Stomach (tissue), 8 donors: ENCODE measurements at regions not wholly inside any gene's neighbourhood (a gene's known extent, or its start where the extent isn't known, plus 50 kb on each side); places are given as distances from the start of the nearest gene placed in this dataset.

Experiments
- DNase-seq, 2 donors: peaks; one replicate each; pipeline versions ENCODE4 v3.0.0 to v3.0.0-alpha.2; 2013 to 2019
- H3K27ac ChIP-seq, 5 donors: fragments of 200-600 bp in 4 of 5; sonication (generic) in 4 of 5; one replicate each; pipeline ENCODE4 v1.5.1; 2013 to 2019; ENCODE audit warnings: mild to moderate bottlenecking in 1 of 5, moderate library complexity in 1 of 5
- H3K27me3 ChIP-seq, 3 donors: fragments of 200-600 bp; sonication (generic); one replicate each; pipeline ENCODE4 v1.5.1; 2017 to 2019; ENCODE audit warnings: mixed run types in 1 of 3
- H3K36me3 ChIP-seq, 4 donors: fragments of 200-600 bp; sonication (generic); 1 replicate in 3 of 4; 2 replicates in 1 of 4; pipeline ENCODE4 v1.5.1; 2016 to 2019
- H3K4me1 ChIP-seq, 4 donors: fragments of 200-600 bp; sonication (generic); one replicate each; pipeline ENCODE4 v1.5.1; 2016 to 2019
- H3K4me3 ChIP-seq, 4 donors: fragments of 200-600 bp; sonication (generic) in 3 of 4; one replicate each; pipeline ENCODE4 v1.5.1; 2016 to 2019; ENCODE audit warnings: mild to moderate bottlenecking in 1 of 4
- H3K9me3 ChIP-seq, 4 donors: fragments of 200-600 bp; sonication (generic); one replicate each; pipeline ENCODE4 v1.5.1; 2016 to 2019
- CTCF ChIP-seq, 7 experiments: fragments of 450-650 bp in 4 of 7; fragments of 200-600 bp in 3 of 7; sonication (generic) in 3 of 7; IDR thresholded peaks; one replicate each; pipeline ENCODE4 v1.5.1; 2016 to 2019; ENCODE audit warnings: antibody characterized with exemption in 7 of 7, control low read depth in 2 of 7, mild to moderate bottlenecking in 1 of 7
- EP300 ChIP-seq: sonication (generic); formaldehyde crosslinking; IDR thresholded peaks from one replicate; pipeline ENCODE4 v1.6.1; 2017; ENCODE audit warnings: antibody characterized with exemption
- POLR2A ChIP-seq, 4 donors: fragments of 450-650 bp; IDR thresholded peaks; one replicate each; pipeline ENCODE4 v1.6.1; 2016; ENCODE audit warnings: antibody characterized with exemption in 4 of 4, control low read depth in 2 of 4, mild to moderate bottlenecking in 1 of 4, moderate library complexity in 1 of 4
- POLR2AphosphoS5 ChIP-seq, 3 donors: sonication (generic); formaldehyde crosslinking; IDR thresholded peaks; one replicate each; pipeline ENCODE4 v1.6.1; 2016; ENCODE audit warnings: antibody characterized with exemption in 3 of 3
- WGBS, 5 donors: extraction: QIAGEN DNeasy Blood & Tissue Kit in 3 of 5; methylation state at CpG; one replicate each; pipeline versions ENCODE4 v1.1.5 to v1.1.7; 2013 to 2018; 5-methylcytosine and 5-hydroxymethylcytosine counted together
- intact Hi-C: fragments of 100-400 bp; cut with DNase I; formaldehyde crosslinking; loops from one replicate; pipeline ENCODE4 v1.15.1; 2023; ENCODE audit warnings: low total_unique reads
- donor health status: healthy with polysubstance abuse.
- donor health status: Bipolar disorder and iron deficiency.
- donor health status: healthy.

- 87 to 94% (median 93%) methylated on average over 2 of the region's 2 CpGs for WGBS, 5 donors
- TF ChIP-seq EP300, result no peak
- TF ChIP-seq CTCF (IDR thresholded peaks at IDR 0.05), result no peak
- TF ChIP-seq POLR2AphosphoS5 (IDR thresholded peaks at IDR 0.05), result no peak
- no peak for TF ChIP-seq POLR2A (IDR thresholded peaks at IDR 0.05)
- no peak for DNase-seq
- H3K4me3 ChIP-seq, result no peak overlapping the region
- no peaks in the 10 kb centered on the region for H3K9me3 ChIP-seq
- H3K36me3 ChIP-seq, result no peaks in the 10 kb centered on the region
- H3K4me1 ChIP-seq, result peaks cover 7 to 16% (median 11%) of the 10 kb centered on the region in 4 donors
- intact Hi-C loops, result no loop called here
- H3K27me3 ChIP-seq, result no peaks in the 10 kb centered on the region
- H3K27ac ChIP-seq, result no peak overlapping the region
Measured at GRCh38 chr10:4654496-4654895, 171.5 kb upstream of the AKR1E2 start.

DNA sequence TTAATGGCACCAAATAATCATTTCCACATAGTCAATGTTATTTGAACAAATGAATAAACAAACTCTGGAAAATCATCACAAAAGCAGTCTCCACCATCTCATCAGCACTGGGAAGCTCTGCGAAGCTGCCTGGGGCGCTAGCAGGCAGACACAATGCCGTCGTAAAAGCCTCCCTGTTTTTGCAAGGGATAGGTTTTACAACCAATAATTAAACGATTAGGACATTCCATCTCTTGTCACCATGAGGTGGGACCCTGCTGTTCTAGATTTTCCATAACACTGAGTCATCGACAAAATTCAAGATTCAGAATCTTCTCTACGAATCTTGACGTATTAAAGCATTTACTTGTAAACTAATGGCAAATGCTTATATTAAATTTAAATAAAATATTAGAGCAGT is 172.8 kb upstream of the AKR1E2 start:
- Histone ChIP-seq H3K9me3 (no peaks in the 10 kb centered on the region), H3K27me3 (no peaks in the 10 kb centered on the region), H3K36me3 (no peaks in the 10 kb centered on the region), H3K27ac (no peak overlapping the region), H3K4me3 (no peak overlapping the region), H3K4me1 (peaks cover 7 to 22% (median 9%) of the 10 kb centered on the region in 4 donors)
- 75 to 89% (median 86%) methylated on average over 8 of the region's 8 CpGs for WGBS, 5 donors
- TF ChIP-seq EP300, result no peak
- no peak for TF ChIP-seq POLR2A (IDR thresholded peaks at IDR 0.05)
- no peak for TF ChIP-seq POLR2AphosphoS5 (IDR thresholded peaks at IDR 0.05)
- TF ChIP-seq CTCF (IDR thresholded peaks at IDR 0.05), result no peak
- no peak for DNase-seq
- intact Hi-C loops, result no loop called here

- Histone ChIP-seq H3K4me3 (no peak overlapping the region), H3K9me3 (no peaks in the 10 kb centered on the region), H3K27ac (no peak overlapping the region), H3K4me1 (peaks cover 7 to 22% (median 9%) of the 10 kb centered on the region in 4 donors), H3K27me3 (no peaks in the 10 kb centered on the region), H3K36me3 (no peaks in the 10 kb centered on the region)
- intact Hi-C loops, result no loop called here
- TF ChIP-seq EP300, result no peak
- TF ChIP-seq CTCF (IDR thresholded peaks at IDR 0.05), result no peak
- no peak for TF ChIP-seq POLR2A (IDR thresholded peaks at IDR 0.05)
- TF ChIP-seq POLR2AphosphoS5 (IDR thresholded peaks at IDR 0.05), result no peak
- 67 to 73% (median 72%) methylated on average over 8 of the region's 8 CpGs for WGBS, 5 donors
- no peak for DNase-seq
Measured at GRCh38 chr10:4652111-4653010, 173.6 kb upstream of the AKR1E2 start.

- Histone ChIP-seq H3K9me3 (no peaks in the 10 kb centered on the region), H3K36me3 (no peaks in the 10 kb centered on the region), H3K4me1 (peaks cover 7 to 22% (median 9%) of the 10 kb centered on the region in 4 donors), H3K27me3 (no peaks in the 10 kb centered on the region), H3K27ac (no peak overlapping the region), H3K4me3 (no peak overlapping the region)
- DNase-seq, result no peak
- intact Hi-C loops, result no loop called here
- TF ChIP-seq POLR2A (IDR thresholded peaks at IDR 0.05), result no peak
- no peak for TF ChIP-seq POLR2AphosphoS5 (IDR thresholded peaks at IDR 0.05)
- TF ChIP-seq CTCF (IDR thresholded peaks at IDR 0.05), result no peak
- TF ChIP-seq EP300, result no peak
- WGBS, 5 donors, result 78 to 95% (median 89%) methylated on average over 5 of the region's 5 CpGs
Measured at GRCh38 chr10:4651404-4652037, 174.5 kb upstream of the AKR1E2 start.
